Stimulated activated CD4-positive, alpha-beta T cell treated with anti-CD3 and anti-CD28 coated beads, Interleukin-4, amount 100 ng/mL, for 1 hour (primary cell): ENCODE measurements at regions not wholly inside any gene's neighbourhood (a gene's known extent, or its start where the extent isn't known, plus 50 kb on each side); places are given as distances from the start of the nearest gene placed in this dataset.
"Not testable (repeated sequence)": the region's sequence is repeated elsewhere in the genome, so short reads cannot be mapped to it uniquely, and the experiment has no call there.

Experiments
- DNase-seq: peaks from one replicate; pipeline ENCODE4 v3.0.0-alpha.2; 2020

DNA sequence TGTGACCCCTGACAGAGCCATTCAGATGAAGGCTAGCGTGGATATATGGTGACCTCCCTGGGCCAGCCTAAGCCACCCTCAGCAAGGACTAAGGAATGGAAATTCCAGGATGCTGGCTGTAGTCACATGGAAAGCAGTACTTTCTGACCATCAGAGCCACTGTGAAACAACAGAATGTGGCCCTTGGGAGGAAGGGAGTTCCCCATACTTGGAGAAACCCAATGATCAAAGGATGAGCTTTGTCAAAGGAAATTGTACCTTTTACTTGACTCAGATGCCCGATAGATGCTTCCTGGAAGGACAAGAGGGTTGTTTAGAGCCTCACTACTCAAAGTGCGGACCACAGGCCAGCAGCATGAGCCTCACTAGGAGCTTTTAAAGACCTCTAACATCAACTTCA lies 484.5 kb upstream of the PROK2 start:
- no peak for DNase-seq

DNA sequence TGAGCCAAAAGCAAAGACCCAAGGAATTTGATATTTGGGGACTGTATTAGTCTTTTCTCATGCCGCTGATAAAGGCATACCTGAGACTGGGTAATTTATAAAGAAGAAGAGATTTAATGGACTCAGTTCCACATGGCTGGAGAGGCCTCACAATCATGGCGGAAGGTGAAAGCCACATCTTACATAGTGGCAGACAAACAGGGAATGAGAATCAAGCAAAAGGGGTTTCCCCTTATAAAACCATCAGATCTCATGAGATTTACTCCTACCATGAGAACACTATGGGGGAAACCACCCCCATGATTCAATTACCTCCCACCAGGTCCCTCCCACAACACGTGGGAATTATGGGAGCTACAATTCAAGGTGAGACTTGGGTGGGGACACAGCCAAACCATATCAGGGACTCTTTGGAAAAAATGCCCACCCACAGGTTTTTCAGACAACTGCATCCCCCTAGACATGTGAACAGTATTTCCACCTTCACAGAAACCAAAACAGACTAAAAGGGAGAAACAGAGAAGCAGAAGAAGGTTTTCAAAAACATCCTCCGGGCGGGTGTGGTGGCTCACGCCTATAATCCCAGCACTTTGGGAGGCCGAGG lies 482.1 kb upstream of the PROK2 start:
- not testable (repeated sequence) for DNase-seq

DNA sequence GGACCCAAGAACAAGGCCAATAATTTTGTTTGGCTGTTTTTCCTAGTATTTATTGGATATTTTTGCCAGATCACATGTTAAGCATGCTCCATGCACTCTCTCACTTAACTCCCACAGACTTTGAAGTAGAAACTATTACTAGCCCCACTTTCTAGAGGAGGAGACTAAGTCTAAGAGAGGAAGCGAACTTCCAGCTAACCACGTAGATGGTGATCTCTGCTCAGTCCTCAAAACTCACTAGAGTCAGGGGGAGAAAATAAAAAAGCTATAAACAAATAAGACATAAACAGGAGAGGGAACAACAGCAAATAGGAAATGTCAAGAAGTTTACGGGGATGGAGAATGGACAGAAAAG lies 481.0 kb upstream of the PROK2 start:
- DNase-seq = no peak

DNA sequence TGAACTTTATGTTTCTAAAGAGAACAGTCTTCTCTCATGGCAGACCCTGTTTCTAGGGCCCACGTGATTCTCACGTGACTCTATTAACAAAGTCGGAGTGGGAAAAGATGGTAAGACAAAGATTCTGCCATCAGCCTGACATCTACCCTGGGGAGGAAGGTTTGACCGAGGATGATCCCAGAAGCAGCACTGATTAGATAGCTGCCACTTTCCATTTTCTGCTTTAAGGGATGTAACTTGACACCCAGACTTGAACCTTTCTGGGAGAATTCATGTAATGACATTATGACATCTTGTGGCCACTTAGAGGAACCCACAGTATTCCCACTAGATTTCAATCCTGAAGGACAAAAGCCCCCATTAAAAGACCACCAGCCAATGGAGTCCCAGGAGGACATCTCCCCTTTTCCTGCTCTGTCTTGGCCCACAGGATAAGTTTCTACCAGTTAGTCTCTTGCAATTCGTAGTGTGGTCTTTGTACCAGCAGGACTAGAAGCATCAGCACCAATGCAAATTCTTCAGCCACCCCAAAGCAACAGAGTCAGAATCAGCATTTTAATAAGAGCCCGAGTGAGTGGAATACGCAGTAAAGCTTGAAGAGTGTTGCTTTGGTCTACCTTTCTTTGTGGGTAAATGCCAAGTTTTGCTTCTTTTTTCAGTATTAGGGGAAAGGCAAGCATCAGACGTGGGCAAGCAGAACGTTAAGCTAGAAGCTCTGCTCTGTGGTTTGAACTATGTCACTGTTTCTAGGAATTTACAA lies 480.5 kb upstream of the PROK2 start:
- DNase-seq = no peak

DNA sequence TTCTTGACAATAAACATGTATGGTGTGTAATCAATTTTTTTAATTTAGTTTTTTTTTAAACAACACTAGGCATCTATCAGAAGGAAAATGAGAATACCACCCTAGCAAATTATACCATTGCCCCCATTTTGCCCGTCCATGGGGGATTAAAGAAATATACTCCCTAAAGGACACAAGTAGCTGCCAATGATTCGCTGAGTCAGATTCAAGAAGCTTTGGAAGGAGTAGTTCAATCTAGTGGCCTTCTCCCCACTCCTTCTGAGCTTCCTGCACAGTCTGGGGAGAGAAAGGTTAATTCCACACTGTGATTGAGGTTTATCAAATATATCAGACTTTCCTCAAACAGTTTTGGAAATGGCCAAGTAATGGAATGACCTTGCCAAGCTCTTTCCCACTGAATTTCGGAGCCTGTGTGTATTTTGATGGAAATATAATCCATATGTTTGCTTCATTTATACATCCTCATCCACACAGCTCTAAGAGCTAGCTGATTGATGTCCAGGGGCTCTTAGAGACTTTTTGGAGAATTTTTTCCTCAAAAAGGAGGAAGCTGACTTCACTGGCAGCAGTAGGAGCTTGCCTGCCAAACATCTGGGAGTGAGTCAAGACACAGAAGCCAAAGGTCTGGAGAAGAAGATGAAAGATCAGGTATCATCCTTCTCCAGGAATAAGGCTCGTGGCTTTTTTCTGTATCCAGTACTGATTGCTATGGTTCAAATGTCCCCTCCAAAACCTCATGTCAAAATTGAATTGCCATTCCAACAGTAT lies 478.5 kb upstream of the PROK2 start:
- no peak for DNase-seq

DNA sequence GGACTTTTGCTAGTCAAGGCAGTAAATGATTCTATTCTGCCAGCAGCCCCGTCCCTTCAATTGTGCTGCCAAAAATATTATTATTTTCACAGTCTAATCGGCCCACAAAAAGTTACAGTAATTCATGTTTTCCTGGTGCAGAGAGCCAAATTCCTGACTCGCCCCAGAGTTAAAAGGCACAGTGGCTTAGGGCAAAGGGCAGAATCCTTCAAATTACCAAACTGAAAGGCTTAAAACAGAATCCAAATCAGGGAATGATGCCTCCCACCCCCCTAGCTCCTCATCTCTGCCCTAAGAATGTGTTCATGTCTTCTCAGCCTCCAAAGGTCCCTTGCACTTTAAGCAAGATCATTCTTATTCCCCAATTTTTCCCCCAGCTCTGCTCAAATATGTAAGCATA lies 477.8 kb upstream of the PROK2 start:
- DNase-seq = no peak

DNA sequence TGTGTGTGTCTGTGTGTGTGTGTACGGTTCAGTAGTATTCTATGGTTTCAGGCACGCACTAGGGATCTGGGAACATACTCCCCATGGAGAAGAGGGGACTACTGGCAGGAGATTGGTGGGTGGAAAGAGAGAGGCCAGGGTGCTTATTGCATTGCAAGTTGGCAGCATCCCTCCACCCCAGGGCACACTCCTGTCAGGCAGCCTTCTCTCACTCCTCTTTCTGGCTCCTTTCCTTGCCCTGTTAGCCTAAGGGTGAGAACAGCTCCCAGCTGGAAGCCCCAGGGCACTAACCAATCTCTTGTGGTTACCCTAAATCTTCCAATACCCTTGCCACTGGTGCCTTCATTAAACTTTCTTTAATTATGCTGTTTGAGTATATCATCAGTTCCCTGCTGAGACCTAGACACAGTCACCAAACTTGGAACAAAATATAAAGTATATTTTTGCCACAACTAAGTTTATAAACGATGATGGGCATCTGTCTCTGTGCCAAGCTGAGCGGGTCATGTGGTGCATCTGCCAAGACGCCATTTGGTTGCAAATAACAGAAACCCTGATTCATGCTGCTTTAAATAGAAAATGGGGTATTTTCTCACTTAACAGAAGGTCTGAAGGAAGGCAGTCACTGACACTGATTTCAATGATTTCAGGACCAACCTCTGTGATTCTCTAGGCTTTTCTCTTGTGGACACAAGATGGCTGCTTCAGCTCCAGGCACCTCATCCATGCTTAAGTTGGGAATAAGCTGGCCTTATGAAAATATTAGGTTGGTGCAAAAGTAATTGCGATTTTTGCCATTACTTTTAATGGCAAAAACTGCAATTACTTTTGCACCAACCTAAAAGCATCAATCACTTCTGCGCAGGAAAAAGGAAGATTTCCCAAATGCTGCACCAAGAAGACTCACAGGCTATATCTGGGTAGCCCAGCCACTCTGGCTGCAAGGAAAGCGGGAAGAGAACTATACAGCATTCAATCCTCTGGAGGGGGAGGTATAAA lies 476.9 kb upstream of the PROK2 start:
- DNase-seq = no peak

DNA sequence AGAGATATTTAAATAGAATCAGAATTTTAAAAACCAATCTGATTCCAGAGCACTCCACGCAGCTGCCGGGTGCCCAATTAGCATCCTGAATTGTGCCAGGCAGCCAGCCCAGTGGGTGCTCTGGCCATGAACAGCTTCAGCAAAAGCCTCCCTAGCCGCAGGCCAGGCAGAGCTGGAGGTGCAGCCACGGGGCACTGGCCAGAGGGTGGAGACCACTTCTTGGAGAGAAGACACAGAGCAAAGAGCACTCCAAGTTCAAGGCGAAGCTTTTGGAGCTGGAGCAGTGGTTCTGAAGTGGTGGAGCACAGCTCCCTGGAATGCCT lies 475.6 kb upstream of the PROK2 start:
- DNase-seq = no peak

DNA sequence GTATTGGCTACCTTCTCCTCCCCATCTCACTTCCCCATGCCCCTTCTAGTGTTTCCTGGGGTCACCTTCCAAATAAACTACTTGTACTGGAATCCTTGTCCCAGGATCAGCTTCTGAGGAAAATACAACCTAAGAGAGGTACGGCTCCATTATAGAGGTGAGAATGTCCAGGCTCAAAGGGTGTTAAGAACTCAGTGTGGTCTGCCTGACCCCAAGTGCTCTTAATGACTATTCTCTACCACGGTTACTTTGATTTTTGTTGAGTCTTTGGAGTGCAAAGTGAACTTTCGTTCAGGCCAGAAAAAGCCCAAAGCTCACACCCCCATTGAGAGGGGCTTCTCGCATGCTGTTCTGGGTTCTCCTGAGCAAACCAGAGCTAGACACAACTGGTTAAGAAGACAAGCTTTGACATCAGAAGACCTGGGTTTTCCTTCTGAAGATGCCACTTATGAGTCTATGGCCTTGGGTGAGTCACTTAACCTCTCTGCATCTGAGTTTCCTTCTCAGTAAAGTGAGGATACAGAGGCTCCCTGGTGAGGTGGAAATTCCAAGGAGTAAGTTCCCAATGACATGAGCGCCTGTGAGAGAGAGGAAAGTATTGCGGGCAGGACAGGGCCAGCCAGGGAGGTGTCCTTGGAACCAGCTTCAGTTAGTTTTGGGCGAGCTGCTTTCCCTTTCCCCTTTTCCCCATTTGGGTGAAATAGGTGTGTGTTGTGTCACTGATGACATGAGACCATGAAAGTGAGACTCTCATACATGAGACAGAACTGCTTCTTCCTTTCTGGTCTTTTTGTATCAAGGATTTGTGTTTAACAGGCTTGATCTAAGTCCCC lies 475.0 kb upstream of the PROK2 start:
- no peak for DNase-seq

DNA sequence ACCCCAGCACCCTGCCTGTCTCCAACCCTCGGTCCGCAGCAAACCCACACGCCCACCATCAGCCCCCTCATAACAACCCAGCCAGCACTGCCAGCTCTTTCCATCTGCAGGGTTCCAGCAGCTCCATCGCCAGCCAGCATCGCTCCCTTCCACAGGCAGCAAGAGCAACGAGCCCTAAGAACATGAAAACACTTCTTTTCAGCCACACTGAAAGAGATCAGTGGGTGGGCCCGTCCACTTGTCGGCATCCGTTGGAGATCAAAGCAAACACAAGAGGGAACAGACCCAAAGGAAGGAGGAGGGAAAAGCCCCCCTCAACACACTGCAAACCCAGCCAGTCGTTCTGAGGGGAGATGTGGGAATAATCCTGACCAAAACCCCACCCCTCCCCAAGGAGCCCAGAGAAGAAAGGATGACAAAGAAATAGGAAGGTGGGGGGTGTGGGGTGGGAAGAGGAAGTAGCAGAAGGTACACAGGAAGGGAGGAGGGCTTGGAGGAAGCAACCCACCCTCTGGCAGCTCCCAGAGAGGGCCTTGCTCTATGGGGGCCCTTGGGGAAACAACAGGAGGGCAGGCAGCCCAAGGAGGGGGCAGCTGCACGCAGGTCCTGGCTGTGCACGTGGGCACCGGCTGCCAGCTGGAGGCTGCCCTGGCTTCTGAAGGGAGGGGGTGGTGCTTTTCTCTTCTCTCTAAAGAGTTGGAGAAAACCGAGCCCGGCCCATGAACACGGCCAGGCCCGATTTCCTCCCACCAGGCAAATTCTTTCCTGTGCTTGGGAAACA lies 473.6 kb upstream of the PROK2 start:
- peak; percentile 14 for DNase-seq

DNA sequence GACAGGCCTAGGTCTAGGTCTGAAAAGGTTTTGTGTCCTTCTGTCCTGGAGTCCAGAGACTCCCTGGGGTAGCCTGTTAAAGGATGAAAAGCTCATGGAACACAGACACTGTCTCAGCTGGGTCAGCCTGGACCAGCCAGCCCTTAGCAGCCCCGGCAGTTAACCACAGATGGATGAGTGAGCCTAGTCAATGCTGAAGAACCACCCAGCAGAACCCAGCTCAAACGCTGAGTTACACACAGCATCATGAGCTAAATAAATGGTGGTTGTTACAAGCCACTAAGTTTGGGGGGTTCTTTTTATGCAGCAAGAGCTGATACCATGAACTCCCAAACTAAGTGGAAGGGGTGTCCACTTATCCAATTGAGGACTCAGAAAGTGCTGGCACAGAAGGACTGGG lies 472.8 kb upstream of the PROK2 start:
- no peak for DNase-seq

DNA sequence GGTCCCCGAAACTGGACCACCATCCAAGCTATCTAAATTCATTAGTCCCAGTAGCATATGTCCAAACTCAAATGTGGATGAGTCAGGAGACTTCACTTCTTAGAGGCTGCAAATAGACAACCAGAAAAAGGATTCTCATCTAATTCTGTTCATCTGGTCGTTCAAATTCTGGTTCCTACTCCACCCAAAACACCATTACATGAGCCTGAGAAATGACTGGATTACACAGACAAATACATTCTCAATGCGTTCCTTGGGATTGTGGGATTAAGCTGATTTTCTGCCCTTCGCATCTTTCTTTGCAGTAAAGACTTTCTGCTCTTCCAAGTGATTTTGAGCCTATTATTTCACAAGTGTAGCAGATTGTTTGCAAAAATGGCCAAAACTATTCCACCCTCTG lies 472.3 kb upstream of the PROK2 start:
- no peak for DNase-seq

DNA sequence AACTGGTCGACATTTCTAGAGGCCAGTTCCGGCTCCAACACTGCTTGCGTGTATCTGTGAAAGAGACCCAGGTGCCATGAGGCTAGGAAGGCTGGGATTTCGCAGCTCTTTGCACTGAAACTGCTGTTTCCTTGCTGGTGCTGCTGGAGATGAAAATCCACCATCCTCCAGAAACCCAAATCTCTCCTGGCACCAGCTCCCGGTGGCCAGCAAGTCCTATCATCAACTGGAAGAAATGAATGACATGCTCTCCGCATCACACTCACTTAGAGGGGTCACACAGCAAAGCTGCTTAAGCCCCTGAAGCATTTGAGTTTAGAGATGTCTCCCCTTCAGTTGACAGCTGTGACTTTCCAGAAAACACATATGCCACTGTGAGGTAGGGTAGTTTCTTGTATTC lies 471.8 kb upstream of the PROK2 start:
- no peak for DNase-seq

DNA sequence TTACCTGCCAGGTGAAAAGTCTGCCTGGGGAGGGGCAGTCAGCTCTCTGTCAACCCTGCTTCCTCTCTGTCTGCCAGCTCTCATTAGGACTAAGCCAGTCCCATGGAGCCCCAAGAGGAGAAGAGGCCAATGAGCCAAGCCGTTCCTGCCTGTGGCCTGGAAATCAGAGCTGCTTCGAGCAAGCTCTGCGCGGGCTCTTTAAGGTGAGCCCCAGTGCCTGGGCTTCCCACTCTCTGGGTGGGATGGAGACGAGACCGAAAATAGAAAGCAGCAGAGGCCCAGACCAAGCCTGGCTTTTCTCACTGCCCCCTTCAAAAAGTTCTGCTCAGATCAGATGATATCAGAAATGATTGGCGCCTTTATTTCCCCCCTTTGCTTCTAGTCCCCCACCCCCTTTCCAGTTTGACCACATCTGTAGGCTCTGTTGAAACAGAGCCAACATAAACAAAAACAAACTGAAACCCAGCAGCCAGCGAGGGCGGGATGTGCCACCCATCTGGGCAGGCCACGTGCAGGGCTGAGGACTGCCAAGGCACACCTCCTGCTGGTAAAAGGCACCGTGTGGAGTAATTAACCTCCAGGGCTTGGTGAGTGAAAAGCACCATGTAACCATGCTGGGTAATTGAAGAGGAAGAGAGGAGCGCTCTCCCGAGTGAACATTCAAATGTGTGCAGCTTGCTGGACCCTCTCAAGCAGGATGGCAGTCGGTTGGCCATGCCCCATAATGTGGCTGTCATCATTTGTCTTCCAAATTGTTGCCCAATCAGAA lies 471.0 kb upstream of the PROK2 start:
- DNase-seq = no peak

DNA sequence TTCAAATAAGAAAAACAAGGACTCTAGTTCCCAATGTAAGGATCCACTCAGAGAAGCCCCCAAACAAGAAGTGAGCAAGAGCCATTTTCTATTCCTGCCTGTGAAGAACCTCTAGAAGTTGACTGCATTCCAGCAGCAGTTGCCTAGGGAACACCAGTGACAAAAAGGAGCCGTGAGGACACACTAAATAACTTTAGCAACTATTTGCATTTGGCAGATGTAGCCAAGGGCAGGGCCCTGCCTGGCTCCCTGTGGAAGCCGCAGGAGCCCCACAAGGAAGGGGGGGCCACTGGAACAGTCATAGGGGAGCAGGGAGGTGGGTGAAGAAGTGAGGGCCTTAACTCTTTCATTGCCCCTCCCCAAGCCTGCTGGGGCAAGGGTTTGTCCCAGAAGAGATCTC lies 470.2 kb upstream of the PROK2 start:
- no peak for DNase-seq

DNA sequence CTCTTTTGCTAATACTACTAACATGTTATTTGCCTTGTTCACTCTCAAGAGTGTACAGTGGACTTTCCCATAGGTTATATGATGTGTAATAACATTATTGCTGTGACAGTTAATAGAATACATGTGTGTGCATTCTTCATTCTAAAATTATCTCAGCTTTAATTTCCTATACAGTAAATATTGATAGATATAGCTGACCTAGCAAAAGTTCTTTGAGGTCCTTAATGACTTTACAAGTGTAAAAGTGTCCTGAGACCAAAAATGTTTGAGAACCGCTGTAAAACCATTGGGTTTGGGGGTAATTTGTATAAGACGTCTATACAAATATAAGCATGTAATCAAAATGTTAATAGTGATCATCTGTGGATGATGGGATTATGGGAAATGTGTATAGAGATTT lies 469.5 kb upstream of the PROK2 start:
- DNase-seq = no peak

DNA sequence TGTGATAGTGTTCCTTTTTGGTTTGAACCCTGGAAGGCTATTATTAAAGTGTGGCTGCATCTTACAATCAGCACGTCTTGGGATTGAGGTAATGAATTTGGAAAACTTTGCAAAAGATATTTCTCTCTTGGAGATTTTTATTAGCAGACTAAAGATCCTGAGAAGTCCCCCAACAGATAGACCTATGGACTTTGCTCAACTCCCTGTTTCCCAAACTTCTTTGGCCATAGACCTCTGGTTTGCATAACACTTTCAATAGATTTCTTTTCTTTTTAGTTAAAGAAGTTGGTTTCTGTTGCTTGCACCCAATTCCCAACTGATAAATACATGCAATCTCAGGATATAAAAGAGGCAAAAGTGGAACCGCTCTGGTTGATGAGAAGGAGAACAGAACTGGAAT lies 465.8 kb upstream of the PROK2 start:
- no peak for DNase-seq

DNA sequence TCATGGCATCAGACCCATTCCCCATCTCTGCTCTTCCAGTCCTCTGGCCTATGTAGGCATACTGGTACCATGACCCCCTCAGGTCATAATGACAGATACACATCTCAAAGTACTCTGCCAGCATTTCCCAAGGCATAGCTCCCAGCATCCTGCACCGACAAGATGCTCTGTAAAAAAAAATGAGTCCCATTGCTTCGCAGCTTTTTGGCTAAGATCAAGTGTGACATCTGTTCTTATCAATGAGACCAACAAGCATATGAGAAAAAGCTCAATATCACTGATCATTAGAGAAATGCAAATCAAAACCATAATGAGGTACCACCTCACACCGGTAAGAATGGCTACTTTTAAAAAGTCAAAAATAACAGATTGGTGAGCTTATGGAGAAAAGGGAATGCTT lies 463.9 kb upstream of the PROK2 start:
- no peak for DNase-seq

DNA sequence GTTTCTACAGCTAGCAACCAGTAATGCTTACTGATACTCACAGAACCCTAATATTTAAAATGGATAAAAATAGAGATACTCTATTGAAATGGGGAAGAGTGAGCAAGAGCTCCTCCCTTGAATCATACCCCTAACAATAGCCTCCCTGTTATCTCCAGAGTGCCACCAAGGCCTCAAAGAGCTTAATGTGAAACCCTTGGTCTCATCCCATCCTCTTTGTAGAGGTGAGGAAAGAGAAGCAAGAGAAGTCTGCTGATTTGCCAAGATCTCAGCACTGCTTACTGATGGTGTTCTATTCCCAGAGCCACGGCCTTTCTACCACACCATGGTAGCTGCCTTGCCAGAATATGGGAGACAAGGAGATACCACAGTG lies 463.4 kb upstream of the PROK2 start:
- DNase-seq = no peak

DNA sequence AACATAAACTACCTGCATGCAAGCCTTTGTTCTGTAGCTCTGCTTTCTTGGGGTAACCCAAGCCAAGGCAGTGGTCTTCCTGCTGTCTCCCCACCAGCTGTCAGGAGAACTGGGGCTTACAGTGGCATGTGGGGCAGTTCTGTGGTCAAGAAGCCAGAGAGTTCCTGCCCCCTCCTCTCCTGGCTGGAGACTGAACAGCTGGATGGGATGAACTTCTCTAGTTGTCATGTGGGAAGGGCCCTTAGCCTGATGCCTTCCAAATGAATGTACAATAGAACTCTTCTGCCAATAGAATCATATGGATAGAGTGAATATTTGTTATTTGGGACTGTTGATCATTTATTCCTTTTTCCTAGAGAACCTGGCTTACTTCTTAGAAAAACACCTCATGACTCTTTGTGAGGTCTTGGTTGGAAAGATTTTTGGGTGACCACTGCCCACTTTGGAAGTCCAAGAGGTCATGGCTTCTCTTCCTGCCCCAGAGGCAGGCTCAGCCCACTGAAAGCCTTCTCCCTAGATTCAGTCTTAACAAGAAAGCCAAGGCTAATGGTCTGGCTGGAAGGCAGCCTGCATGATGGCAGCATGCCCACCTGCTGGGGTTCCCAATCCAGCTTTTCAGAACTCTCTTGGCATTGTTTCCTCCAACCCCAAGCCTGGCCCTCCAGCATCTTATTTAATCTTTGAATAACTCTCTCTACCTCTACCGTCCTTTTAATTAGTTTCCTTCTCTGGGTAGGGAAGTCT lies 462.9 kb upstream of the PROK2 start:
- DNase-seq = no peak
